ENCODE measurements at regions not wholly inside any gene's neighbourhood (a gene's known extent, or its start where the extent isn't known, plus 50 kb on each side); places are given as distances from the start of the nearest gene placed in this dataset.

- TF ChIP-seq CTCF (IDR thresholded peaks at IDR 0.05; ENCODE audit: insufficient read depth, low read length, poor library complexity, severe bottlenecking) (no peak), EZH2phosphoT487 (conservative IDR thresholded peaks at IDR 0.05; ENCODE audit: low read length) (no peak)
These were observed 239.1 kb downstream of the TRIB2 start for GRCh38 chr2:12955864-12956263.
